ENCODE measurements at regions not wholly inside any gene's neighbourhood (a gene's known extent, or its start where the extent isn't known, plus 50 kb on each side); places are given as distances from the start of the nearest gene placed in this dataset.

DNA sequence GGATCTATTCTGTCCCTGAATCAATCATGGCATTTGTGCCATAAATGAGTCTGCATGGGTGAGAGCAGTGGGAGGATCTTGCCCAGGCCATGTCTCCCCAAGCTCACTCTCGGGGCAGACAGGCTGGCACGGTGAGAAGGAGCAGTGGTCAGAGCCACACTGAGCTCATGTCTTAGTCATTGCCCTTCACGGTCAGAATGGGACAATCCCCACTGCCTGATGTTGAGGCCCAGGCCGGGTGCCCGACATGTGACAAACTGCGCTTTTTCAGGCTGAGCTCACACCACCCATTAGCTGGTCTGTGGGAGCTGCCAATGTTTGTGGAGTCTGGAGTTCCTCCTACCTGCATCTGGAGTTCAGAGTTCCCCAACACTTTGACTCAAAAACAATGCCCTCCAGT is 481.9 kb downstream of the COG6 start:
- TF ChIP-seq, protein P1, sequence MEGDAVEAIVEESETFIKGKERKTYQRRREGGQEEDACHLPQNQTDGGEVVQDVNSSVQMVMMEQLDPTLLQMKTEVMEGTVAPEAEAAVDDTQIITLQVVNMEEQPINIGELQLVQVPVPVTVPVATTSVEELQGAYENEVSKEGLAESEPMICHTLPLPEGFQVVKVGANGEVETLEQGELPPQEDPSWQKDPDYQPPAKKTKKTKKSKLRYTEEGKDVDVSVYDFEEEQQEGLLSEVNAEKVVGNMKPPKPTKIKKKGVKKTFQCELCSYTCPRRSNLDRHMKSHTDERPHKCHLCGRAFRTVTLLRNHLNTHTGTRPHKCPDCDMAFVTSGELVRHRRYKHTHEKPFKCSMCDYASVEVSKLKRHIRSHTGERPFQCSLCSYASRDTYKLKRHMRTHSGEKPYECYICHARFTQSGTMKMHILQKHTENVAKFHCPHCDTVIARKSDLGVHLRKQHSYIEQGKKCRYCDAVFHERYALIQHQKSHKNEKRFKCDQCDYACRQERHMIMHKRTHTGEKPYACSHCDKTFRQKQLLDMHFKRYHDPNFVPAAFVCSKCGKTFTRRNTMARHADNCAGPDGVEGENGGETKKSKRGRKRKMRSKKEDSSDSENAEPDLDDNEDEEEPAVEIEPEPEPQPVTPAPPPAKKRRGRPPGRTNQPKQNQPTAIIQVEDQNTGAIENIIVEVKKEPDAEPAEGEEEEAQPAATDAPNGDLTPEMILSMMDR (conservative IDR thresholded peaks at IDR 0.05), result no peak
- no peak for TF ChIP-seq ZFX (IDR thresholded peaks at IDR 0.05)

Data from C4-2B (cell line).